IMR-90 (cell line): ENCODE measurements at regions not wholly inside any gene's neighbourhood (a gene's known extent, or its start where the extent isn't known, plus 50 kb on each side); places are given as distances from the start of the nearest gene placed in this dataset.

Source experiments
- ATAC-seq: fragments of 200-7000 bp; cut with Tn5 transposase; 2 replicates; pipeline ENCODE4 v1.9.1; 2020; ENCODE audit warnings: low read depth, mild to moderate bottlenecking, moderate library complexity
- BruUV-seq: library from RNA; stranded (reverse); fragments of 400-500 nt; replicated peaks from 2 replicates; lab custom pipeline; 2021; lab: Mats Ljungman, UMichigan
- CTCF ChIA-PET: fragments of 300-600 bp; formaldehyde crosslinking; extraction: SDS; loops from one replicate; lab custom pipeline; 2021; ENCODE audit warnings: antibody characterized with exemption; lab: Yijun Ruan, JAX
- POLR2A ChIA-PET: fragments of 300-600 bp; sonication (Branson Sonifier 250); formaldehyde crosslinking; loops from one replicate; lab custom pipeline; 2022; ENCODE audit warnings: antibody characterized with exemption; ENCODE audit not compliant: unreplicated experiment; lab: Charles Lee
- DNase-seq: peaks from one replicate; pipeline ENCODE4 v3.0.0; 2013
- H2AFZ ChIP-seq: replicated peaks from 2 replicates; pipeline ENCODE3; 2013; ENCODE audit warnings: low read length, mild to moderate bottlenecking; ENCODE audit not compliant: poor library complexity
- H2AK5ac ChIP-seq: 2 replicates; pipeline ENCODE4 v1.6.1; 2013; ENCODE audit warnings: low read depth, low read length, inconsistent platforms
- H2AK9ac ChIP-seq: replicated peaks from 2 replicates; pipeline ENCODE3; 2013; ENCODE audit warnings: mild to moderate bottlenecking, low read depth, low read length, moderate library complexity; ENCODE audit not compliant: poor library complexity
- H2BK120ac ChIP-seq: 2 replicates; pipeline ENCODE4 v1.6.1; 2013; ENCODE audit warnings: low read depth, low read length, inconsistent platforms
- H2BK15ac ChIP-seq: 3 replicates; pipeline ENCODE4 v1.6.1; 2013; ENCODE audit warnings: low read depth, low read length, inconsistent platforms
- H2BK20ac ChIP-seq: 2 replicates; pipeline ENCODE4 v1.6.1; 2013; ENCODE audit warnings: low read depth, mild to moderate bottlenecking, inconsistent platforms, low read length, moderate library complexity
- H2BK5ac ChIP-seq: 2 replicates; pipeline ENCODE4 v1.6.1; 2013; ENCODE audit warnings: mild to moderate bottlenecking, low read depth, low read length, inconsistent platforms; ENCODE audit not compliant: poor library complexity, severe bottlenecking
- H3K14ac ChIP-seq: replicated peaks from 2 replicates; pipeline ENCODE4 v1.6.1; 2013; ENCODE audit warnings: low read depth, low read length, inconsistent platforms
- H3K18ac ChIP-seq: 2 replicates; pipeline ENCODE4 v1.6.1; 2013; ENCODE audit warnings: low read depth, low read length, control low read depth
- H3K23ac ChIP-seq: 2 replicates; pipeline ENCODE4 v1.6.1; 2013; ENCODE audit warnings: low read depth, low read length, inconsistent platforms
- H3K27ac ChIP-seq: 2 replicates; pipeline ENCODE4 v1.5.1; 2013; ENCODE audit warnings: mild to moderate bottlenecking, control low read depth, low read length; ENCODE audit not compliant: insufficient read depth
- H3K27me3 ChIP-seq: 2 replicates; pipeline ENCODE4 v1.6.1; 2013; ENCODE audit warnings: low read length; ENCODE audit not compliant: control insufficient read depth, insufficient read depth
- H3K36me3 ChIP-seq: 2 replicates; pipeline ENCODE4 v1.6.1; 2013; ENCODE audit warnings: low read length, mixed read lengths; ENCODE audit not compliant: control insufficient read depth, insufficient read depth
- H3K4ac ChIP-seq: 2 replicates; pipeline ENCODE4 v1.6.1; 2013; ENCODE audit warnings: low read depth, low read length, inconsistent platforms
- H3K4me1 ChIP-seq: 2 replicates; pipeline ENCODE4 v1.6.1; 2013; ENCODE audit warnings: low read length, mixed read lengths; ENCODE audit not compliant: control insufficient read depth, insufficient read depth
- H3K4me2 ChIP-seq: 2 replicates; pipeline ENCODE4 v1.6.1; 2013; ENCODE audit warnings: low read depth, mild to moderate bottlenecking, control low read depth, low read length, moderate library complexity
- H3K4me3 ChIP-seq: 2 replicates; pipeline ENCODE4 v1.5.1; 2013; ENCODE audit warnings: low read depth, mild to moderate bottlenecking, control low read depth, low read length, moderate library complexity; ENCODE audit not compliant: insufficient read depth
- H3K56ac ChIP-seq: 2 replicates; pipeline ENCODE4 v1.6.1; 2013; ENCODE audit warnings: low read length, inconsistent platforms; ENCODE audit not compliant: insufficient read depth; ENCODE audit errors: extremely low read depth
- H3K79me1 ChIP-seq, 2 experiments: 2 replicates each; pipeline ENCODE4 v1.6.1; 2013; ENCODE audit warnings: low read length in 2 of 2, inconsistent platforms in 1 of 2, low read depth in 1 of 2
- H3K9ac ChIP-seq: 2 replicates; pipeline ENCODE4 v1.6.1; 2013; ENCODE audit warnings: low read depth, low read length, control low read depth
- H3K9me1 ChIP-seq: 2 replicates; pipeline ENCODE4 v1.6.1; 2013; ENCODE audit warnings: low read length, inconsistent platforms; ENCODE audit not compliant: insufficient read depth
- H3K9me3 ChIP-seq: 2 replicates; pipeline ENCODE4 v1.6.1; 2013; ENCODE audit warnings: low read length; ENCODE audit not compliant: control insufficient read depth, insufficient read depth
- H4K20me1 ChIP-seq: 2 replicates; pipeline ENCODE4 v1.6.1; 2013; ENCODE audit warnings: low read length, inconsistent platforms; ENCODE audit not compliant: insufficient read depth
- H4K5ac ChIP-seq: 2 replicates; pipeline ENCODE4 v1.6.1; 2013; ENCODE audit warnings: mild to moderate bottlenecking, low read depth, low read length, control low read depth
- H4K8ac ChIP-seq, 2 experiments: 2 replicates each; pipeline ENCODE4 v1.6.1; 2013; ENCODE audit warnings: low read depth in 2 of 2, low read length in 2 of 2, control low read depth in 1 of 2, inconsistent platforms in 1 of 2
- H4K91ac ChIP-seq: 2 replicates; pipeline ENCODE4 v1.6.1; 2013; ENCODE audit warnings: low read depth, low read length, inconsistent platforms; ENCODE audit not compliant: insufficient read depth
- CHD1 ChIP-seq: IDR thresholded peaks from 2 replicates; pipeline ENCODE4 v1.6.1; 2012; ENCODE audit warnings: low read depth, low read length, improper control_type of control experiment
- MAZ ChIP-seq: IDR thresholded peaks from 2 replicates; pipeline ENCODE4 v1.6.1; 2012; ENCODE audit warnings: low read depth, mild to moderate bottlenecking, low read length, improper control_type of control experiment, moderate library complexity, borderline replicate concordance
- NFE2L2 ChIP-seq: fragments of 150-350 bp; IDR thresholded peaks from 2 replicates; pipeline ENCODE4 v1.6.1; 2016; ENCODE audit warnings: low read depth, mild to moderate bottlenecking, low read length
- RFX5 ChIP-seq: IDR thresholded peaks from 2 replicates; pipeline ENCODE4 v1.8.0; 2012; ENCODE audit warnings: low read depth, mild to moderate bottlenecking, low read length, moderate library complexity
- USF2 ChIP-seq: fragments of 150-350 bp; IDR thresholded peaks from 2 replicates; pipeline ENCODE4 v1.6.1; 2017; ENCODE audit warnings: mild to moderate bottlenecking, antibody characterized with exemption, low read length, low read depth
- WGBS, 2 experiments: methylation state at CpG; one replicate each; pipeline versions ENCODE4 v1.1.5 to v1.1.7; 2013; ENCODE audit warnings: missing lambda C conversion rate in 2 of 2; ENCODE audit not compliant: insufficient read length in 1 of 2; ENCODE audit errors: extremely low coverage in 2 of 2; 5-methylcytosine and 5-hydroxymethylcytosine counted together
- dilution Hi-C: fragments of 300-500 bp; cut with HindIII; formaldehyde crosslinking; loops from one replicate; pipeline ENCODE4 v1.14.3; 2018; ENCODE audit warnings: low sequenced_read_pairs; ENCODE audit not compliant: unreplicated experiment
- in situ Hi-C: fragments of 300-500 bp; cut with MboI; formaldehyde crosslinking; loops from 3 replicates; pipeline ENCODE4 v1.14.3; 2019; ENCODE audit warnings: low sequenced_read_pairs, inconsistent platforms, mixed read lengths
- intact Hi-C: fragments of 100-400 bp; cut with micrococcal nuclease; formaldehyde crosslinking; loops from 2 replicates; pipeline ENCODE4 v1.10.0; 2022

GRCh38 chr1:55689800-55690199, 474.6 kb upstream of the USP24 start:
- no peak overlapping the region for H3K23ac ChIP-seq
- H3K9ac ChIP-seq: no peak overlapping the region
- H2BK15ac ChIP-seq: peak overlapping the region; percentile 44; the same call in 1 of the 3 replicates
- H4K8ac ChIP-seq: no peak overlapping the region
- no peak overlapping the region for H4K5ac ChIP-seq
- H2BK120ac ChIP-seq: 0 out of 2 replicates have a peak overlapping the region, but pooled peaks have one; percentile 27
- H3K9me3 ChIP-seq: no peaks in the 10 kb centered on the region
- peak overlapping the region; percentile 46; the same call in 1 of the 2 replicates for H3K14ac ChIP-seq
- H3K4me3 ChIP-seq: no peak overlapping the region
- no peak for TF ChIP-seq USF2
- no peak for TF ChIP-seq CHD1
- TF ChIP-seq NFE2L2: no peak
- TF ChIP-seq RFX5: no peak
- no peak for TF ChIP-seq MAZ
- no peaks in the 10 kb centered on the region for H4K20me1 ChIP-seq
- H3K79me1 ChIP-seq: no peaks in the 10 kb centered on the region
- H2BK20ac ChIP-seq: peak overlapping the region; percentile 4; the same call in 1 of the 2 replicates
- peaks cover 7% of the 10 kb centered on the region for H3K9me1 ChIP-seq
- H3K18ac ChIP-seq: peak overlapping the region; percentile 28
- ATAC-seq: no peak
- DNase-seq: no peak
- no peak overlapping the region for H2BK5ac ChIP-seq
- H2AK9ac ChIP-seq: no peak overlapping the region
- in situ Hi-C loops (no loop called here), dilution Hi-C loops (no loop called here), intact Hi-C loops (no loop called here)
- no TSS peak for BruUV-seq
- H3K4ac ChIP-seq: no peak overlapping the region
- POLR2A ChIA-PET: no interaction called here
- H3K4me2 ChIP-seq: no peak overlapping the region
- H3K27me3 ChIP-seq: no peaks in the 10 kb centered on the region
- no peaks in the 10 kb centered on the region for H3K36me3 ChIP-seq
- 0 out of 2 replicates have a peak overlapping the region, but pooled peaks have one; percentile 28 for H4K91ac ChIP-seq
- H3K27ac ChIP-seq: no peak overlapping the region
- CTCF ChIA-PET: interaction anchor here (1.4 kb wide), 1 partner anchor 21 kb away, joined by 3 read pairs; no protein-coding TSS in a partner anchor
- no peak overlapping the region for H2AFZ ChIP-seq
- no peak overlapping the region for H3K56ac ChIP-seq
- H3K4me1 ChIP-seq: peaks cover 11% of the 10 kb centered on the region
- no CpG with 5 or more reads among the region's 3 CpGs for WGBS, 2 experiments
- no peak overlapping the region; the same call in 1 of the 2 replicates for H2AK5ac ChIP-seq
